ENCODE measurements at regions not wholly inside any gene's neighbourhood (a gene's known extent, or its start where the extent isn't known, plus 50 kb on each side); places are given as distances from the start of the nearest gene placed in this dataset.
A peak's percentile ranks its signal among the peaks of the same experiment; 100 is the strongest.

GRCh38 chr3:159761848-159762635 lies 226.6 kb upstream of the IL12A start:
- H3K9me3 ChIP-seq (ENCODE audit: control insufficient read depth in 4 of 4, insufficient read depth in 3 of 4, low read length in 3 of 4) = no peaks in the 10 kb centered on the region
- peaks cover 6 to 43% (median 26%) of the 10 kb centered on the region in 5 donors for H3K4me1 ChIP-seq (ENCODE audit: control insufficient read depth in 5 of 5, insufficient read depth in 5 of 5, low read length in 5 of 5)
- WGBS, 2 donors = 64 to 74% methylated on average over 7 of the region's 7 CpGs
- peaks cover 0 to 17% (median 11%) of the 10 kb centered on the region in 3 donors for H3K27me3 ChIP-seq (ENCODE audit: control insufficient read depth in 3 of 3, insufficient read depth in 3 of 3, low read length in 2 of 3)
- ATAC-seq (ENCODE audit: insufficient read depth, low FRiP score) (no peak), DNase-seq (peak in 1 of 3 donors; percentile 18)
- peak overlapping the region; percentile 68 to 99 for H3K27ac ChIP-seq (ENCODE audit: low read depth in 1 of 2, low read length in 1 of 2)
- no peaks in the 10 kb centered on the region for H3K36me3 ChIP-seq (ENCODE audit: control insufficient read depth in 4 of 4, insufficient read depth in 4 of 4, low read length in 4 of 4)
- H3K9ac ChIP-seq (ENCODE audit: insufficient read depth in 1 of 2, low read length in 2 of 2) = no peak overlapping the region
- TF ChIP-seq CTCF (IDR thresholded peaks at IDR 0.05; ENCODE audit: control extremely low read depth, extremely low read depth) = no peak
- peak overlapping the region; percentile 60 for H3K4me3 ChIP-seq

- peak; percentile 58 to 76 (median 62) for DNase-seq
- H3K9me3 ChIP-seq (ENCODE audit: control insufficient read depth in 4 of 4, insufficient read depth in 3 of 4, low read length in 3 of 4) = no peaks in the 10 kb centered on the region
- 1% methylated on average over 40 of the region's 40 CpGs for WGBS, 2 donors
- no peak for TF ChIP-seq CTCF (IDR thresholded peaks at IDR 0.05; ENCODE audit: control extremely low read depth, extremely low read depth)
- no peaks in the 10 kb centered on the region for H3K36me3 ChIP-seq (ENCODE audit: control insufficient read depth in 4 of 4, insufficient read depth in 4 of 4, low read length in 4 of 4)
- peak overlapping the region; percentile 48 to 53 for H3K9ac ChIP-seq (ENCODE audit: insufficient read depth in 1 of 2, low read length in 2 of 2)
- peak; percentile 7 for ATAC-seq (ENCODE audit: insufficient read depth, low FRiP score)
- H3K27me3 ChIP-seq (ENCODE audit: control insufficient read depth in 3 of 3, insufficient read depth in 3 of 3, low read length in 2 of 3) = peaks cover 0 to 22% (median 11%) of the 10 kb centered on the region in 3 donors
- peak overlapping the region; percentile 96 to 99 for H3K27ac ChIP-seq (ENCODE audit: low read depth in 1 of 2, low read length in 1 of 2)
- peaks cover 6 to 43% (median 26%) of the 10 kb centered on the region in 5 donors for H3K4me1 ChIP-seq (ENCODE audit: control insufficient read depth in 5 of 5, insufficient read depth in 5 of 5, low read length in 5 of 5)
- H3K4me3 ChIP-seq = peak overlapping the region; percentile 60
Observed at GRCh38 chr3:159763011-159763601, 225.5 kb upstream of the IL12A start.

- no peak for TF ChIP-seq CTCF (IDR thresholded peaks at IDR 0.05; ENCODE audit: control extremely low read depth, extremely low read depth)
- DNase-seq (peak; percentile 74 to 85 (median 77)), ATAC-seq (ENCODE audit: insufficient read depth, low FRiP score) (peak; percentile 70)
- peaks cover 0 to 22% (median 14%) of the 10 kb centered on the region in 3 donors for H3K27me3 ChIP-seq (ENCODE audit: control insufficient read depth in 3 of 3, insufficient read depth in 3 of 3, low read length in 2 of 3)
- H3K4me1 ChIP-seq (ENCODE audit: control insufficient read depth in 5 of 5, insufficient read depth in 5 of 5, low read length in 5 of 5) = peaks cover 6 to 43% (median 26%) of the 10 kb centered on the region in 5 donors
- H3K36me3 ChIP-seq (ENCODE audit: control insufficient read depth in 4 of 4, insufficient read depth in 4 of 4, low read length in 4 of 4) = no peaks in the 10 kb centered on the region
- H3K4me3 ChIP-seq = peak overlapping the region; percentile 84
- peak overlapping the region; percentile 97 to 99 for H3K27ac ChIP-seq (ENCODE audit: low read depth in 1 of 2, low read length in 1 of 2)
- H3K9me3 ChIP-seq (ENCODE audit: control insufficient read depth in 4 of 4, insufficient read depth in 3 of 4, low read length in 3 of 4) = no peaks in the 10 kb centered on the region
- peak overlapping the region in 1 of 2 donors; percentile 48 for H3K9ac ChIP-seq (ENCODE audit: insufficient read depth in 1 of 2, low read length in 2 of 2)
- WGBS, 2 donors = 1% methylated on average over 57 to 80 of the region's 80 CpGs
Observed at GRCh38 chr3:159763602-159764489, 224.8 kb upstream of the IL12A start.
